HG02973 (cell line): ENCODE measurements at regions not wholly inside any gene's neighbourhood (a gene's known extent, or its start where the extent isn't known, plus 50 kb on each side); places are given as distances from the start of the nearest gene placed in this dataset.
"Not testable (repeated sequence)": the region's sequence is repeated elsewhere in the genome, so short reads cannot be mapped to it uniquely, and the experiment has no call there.

Experiments
- ATAC-seq: cut with Tn5 transposase; IDR thresholded peaks from one replicate; pipeline ENCODE4 v1.9.1; 2021; ENCODE audit warnings: moderate library complexity; ENCODE audit not compliant: unreplicated experiment

DNA sequence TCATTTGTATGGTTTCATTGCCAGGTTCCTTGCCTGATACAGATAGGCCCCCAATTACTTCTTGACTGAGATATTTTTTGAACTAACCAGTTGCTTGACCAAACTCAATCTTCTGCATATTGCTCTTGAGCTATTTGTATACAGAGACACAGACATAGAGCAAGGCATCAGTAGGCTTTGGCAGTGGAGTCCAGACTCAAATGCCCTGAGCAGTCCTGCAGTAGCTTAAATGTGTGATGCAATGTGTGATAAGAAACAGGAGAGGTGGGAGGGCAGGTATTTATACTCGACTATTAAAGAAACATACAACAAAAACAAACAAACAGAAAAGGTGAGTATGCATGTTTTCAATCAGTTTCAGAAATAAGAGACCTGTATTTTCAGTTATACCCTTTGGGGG lies 197.9 kb upstream of the DAB1 start:
- ATAC-seq, result no peak

DNA sequence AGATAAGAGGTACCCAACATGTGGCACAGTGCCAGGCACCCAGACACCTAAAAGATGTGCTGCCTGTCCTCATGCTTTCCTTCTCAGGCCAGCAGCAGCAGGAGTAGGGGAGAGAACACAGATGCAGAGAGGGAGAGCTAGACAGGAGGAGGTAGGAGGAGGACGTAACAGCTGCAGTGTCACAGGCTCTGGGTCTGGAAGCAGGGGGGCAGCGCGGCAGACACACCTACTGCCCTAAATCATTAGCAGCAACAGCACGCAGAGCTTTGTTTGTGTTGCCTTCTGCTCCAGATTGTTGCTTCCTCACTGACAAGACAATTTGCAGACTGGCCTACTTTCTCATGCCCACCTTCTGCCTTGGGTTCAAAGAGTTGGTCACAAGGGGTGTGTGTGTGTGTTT lies 196.7 kb upstream of the DAB1 start:
- ATAC-seq, result no peak

DNA sequence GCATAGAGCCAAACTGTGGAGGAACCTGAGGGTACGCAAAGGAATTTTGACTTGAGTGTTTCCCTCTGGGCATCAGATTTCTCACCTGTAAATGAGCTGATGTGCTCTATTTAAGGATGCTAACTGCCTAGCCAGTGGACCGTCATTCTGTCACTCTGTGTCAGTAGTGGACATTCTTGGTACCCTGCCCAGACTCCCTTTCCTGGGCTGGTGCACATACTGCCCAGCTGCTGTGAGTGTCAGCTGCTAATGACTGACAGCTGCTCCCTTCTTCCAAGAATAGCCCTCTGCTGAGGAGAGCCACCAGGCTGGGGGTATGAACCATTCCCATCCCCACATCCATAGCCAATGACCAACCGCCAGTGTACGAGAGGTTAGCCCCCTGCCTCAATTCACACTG lies 193.1 kb upstream of the DAB1 start:
- ATAC-seq, result no peak

DNA sequence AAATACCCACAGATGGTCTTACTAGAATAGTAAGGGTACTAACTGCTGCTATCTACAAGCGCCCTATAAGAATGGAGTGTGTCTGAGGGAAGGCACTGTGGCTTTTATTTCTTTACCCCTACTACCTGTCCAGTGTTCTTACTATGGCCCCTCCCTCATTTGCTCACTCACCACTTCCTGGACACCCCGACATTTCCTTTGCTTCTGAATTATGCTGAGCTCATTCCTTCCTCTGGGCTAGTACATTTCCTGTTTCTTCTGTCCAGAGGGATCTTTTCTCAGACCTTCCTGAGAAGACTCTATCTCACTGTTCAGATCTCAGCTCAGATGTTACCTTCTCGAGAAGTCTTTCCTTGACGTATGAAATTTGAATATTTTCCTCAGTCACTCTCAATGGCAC lies 192.1 kb upstream of the DAB1 start:
- ATAC-seq, result no peak

DNA sequence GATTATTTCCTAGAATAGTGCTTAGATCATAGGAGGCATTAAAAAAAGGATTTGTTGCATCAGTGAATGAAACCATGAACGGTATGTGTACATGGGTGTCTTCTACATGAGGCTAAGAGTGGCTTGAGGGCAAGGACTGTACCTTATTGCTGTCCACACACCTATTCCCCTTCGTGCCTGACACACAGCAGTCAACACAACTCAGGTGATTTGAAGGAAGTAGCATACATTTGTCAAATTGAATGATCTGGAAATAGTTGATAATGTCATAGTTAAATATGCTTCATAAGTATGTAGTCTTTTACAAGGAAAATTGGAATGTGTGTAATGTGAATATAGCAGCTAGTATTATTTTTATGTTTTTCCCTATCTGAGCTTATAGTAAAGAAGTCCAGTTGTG lies 189.0 kb upstream of the DAB1 start:
- no peak for ATAC-seq

DNA sequence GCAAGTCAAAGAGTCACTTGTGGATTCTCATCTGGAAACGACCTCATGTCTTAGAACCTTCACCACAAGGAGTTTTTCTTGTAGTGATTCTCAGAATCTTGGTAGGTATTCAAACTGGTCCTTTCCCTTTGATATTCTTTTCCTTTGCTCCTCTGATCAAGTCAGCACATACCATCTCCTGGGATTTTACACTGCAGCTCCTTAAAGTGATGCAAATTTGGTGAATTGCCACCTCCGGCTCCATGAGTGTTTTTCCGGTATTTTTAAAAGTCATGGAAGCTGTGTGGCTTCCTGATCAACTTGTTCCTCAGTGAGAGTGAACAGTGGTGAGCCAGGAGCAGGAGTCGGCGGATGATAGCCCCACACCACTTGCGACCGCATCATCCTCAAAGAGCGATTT lies 182.1 kb upstream of the DAB1 start:
- no peak for ATAC-seq

DNA sequence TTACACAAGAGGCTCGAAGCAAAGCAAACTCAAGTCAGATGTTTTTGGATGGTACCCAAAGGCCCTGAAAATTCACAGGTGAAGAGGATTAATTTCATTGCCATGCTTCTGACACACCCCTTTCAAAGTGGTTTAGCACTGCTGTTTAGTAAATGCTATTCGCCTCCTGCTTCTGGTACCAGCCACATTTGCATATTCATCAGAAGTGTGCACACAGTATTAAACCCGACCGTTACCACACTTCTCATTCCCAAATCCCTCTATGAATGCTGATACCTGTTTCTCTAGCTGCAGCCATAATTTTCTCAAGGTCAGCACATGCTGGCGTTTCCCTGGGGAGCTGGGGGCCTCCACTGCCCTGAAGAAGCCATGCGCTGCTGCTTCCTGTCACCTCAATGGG lies 179.8 kb upstream of the DAB1 start:
- no peak for ATAC-seq

DNA sequence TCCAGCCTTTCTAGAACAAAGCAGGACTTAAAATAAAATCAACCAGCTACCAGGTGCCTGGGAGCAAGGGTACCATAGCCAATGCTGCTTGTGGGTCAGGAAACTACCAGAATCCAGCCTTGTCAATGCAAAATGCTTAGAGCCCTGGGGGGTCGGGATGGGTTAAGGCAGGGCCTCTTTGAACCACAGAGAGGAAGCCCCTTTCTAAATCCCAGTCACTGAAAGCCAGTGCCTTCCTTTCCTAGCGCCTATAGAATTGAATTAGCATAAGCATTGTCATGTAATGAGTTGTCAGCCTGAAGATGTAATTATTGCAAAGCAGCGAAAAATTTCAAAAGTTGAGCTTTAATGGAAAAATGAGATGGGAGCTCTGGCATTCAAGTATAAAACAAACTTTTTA lies 176.6 kb upstream of the DAB1 start:
- ATAC-seq, result no peak

DNA sequence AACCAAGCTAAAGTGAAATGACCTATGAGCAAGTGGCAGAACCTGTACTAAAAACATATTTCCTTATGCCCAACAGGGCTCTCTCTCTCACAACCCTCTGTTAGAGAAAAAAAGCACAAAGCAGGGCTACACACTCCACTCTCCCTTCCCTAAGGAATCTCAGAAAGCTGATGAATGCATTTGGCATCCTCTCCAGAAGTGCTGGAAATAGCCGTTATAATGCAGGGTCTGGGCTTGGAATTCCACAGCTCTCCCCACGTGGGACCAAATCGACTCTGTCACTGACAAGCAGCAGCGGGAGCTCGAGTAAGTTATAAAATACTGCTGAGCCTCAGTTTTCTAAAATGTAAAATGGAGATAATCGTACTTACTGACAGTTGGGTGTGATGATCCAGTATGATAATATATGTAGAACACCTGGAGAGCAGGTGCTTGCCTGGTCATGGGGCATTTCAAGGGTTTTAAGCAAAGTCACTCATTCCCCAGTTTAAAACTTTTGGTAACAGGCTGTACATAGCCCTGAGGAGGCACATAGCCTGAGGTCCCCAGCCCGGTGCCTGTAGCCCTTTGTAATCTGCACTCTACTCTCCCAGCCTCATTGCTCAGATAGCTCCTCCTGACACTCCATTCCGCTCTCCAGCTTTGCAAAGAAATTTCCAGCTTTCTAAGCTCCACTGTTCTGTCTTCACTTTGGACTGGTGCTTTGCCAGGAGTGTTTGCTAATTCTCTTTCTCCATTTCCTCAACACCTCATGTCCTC lies 175.6 kb upstream of the DAB1 start:
- no peak for ATAC-seq

DNA sequence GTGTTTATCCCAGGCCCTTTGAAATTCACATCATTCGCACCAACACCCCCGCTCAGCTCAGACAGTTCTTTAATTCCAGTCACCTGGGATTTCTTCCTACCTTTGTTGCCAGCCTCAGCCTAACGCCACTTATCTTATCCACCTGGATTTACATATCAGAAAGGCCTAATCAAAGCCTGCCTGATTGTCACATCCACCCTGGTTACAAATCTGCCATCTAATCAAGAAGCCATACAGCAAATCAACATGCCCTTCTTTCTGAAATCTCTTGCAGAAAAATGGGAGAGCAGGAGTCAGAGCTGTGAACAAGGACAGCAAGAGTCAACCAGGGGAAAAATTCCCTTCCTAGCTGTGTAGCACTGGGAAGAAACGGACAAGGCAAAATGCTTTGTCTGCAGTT lies 173.2 kb upstream of the DAB1 start:
- no peak for ATAC-seq

DNA sequence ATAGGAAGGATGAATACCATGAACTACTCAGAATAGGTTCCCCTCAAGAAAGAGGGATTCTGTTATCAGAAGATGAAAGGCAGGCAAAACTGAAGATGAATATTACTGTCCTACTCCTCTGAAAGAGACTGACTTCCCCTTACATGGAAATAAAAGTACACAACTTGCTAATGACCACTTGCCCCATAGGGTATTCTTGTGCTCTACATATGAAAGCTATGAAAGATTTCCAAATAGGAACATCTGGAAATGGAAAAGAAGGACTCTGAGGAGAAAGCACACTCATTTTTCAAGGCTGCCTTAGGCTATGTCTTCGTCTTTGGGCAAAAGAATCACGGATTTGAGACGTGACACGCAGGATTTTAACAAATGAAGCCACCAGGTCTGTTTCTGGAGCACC lies 170.1 kb upstream of the DAB1 start:
- ATAC-seq, result no peak

DNA sequence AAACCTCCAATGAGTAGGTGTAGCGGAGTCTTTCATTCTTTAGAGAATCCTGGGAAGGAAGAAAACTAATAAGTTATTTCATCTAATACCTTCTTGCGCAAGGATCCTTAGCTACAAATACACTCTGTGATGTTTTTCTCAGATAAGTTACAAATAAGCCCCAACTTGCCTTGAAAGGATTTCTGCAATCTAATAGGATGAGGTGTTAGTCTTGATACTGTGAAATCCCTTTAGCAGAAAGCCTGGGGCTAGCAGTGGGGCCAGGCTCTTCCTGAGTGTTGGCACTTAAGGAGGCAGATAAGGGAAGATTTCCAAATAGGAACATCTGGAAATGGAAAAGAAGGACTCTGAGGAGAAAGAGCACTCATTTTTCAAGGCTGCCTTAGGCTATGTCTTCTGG lies 168.0 kb upstream of the DAB1 start:
- no peak for ATAC-seq

DNA sequence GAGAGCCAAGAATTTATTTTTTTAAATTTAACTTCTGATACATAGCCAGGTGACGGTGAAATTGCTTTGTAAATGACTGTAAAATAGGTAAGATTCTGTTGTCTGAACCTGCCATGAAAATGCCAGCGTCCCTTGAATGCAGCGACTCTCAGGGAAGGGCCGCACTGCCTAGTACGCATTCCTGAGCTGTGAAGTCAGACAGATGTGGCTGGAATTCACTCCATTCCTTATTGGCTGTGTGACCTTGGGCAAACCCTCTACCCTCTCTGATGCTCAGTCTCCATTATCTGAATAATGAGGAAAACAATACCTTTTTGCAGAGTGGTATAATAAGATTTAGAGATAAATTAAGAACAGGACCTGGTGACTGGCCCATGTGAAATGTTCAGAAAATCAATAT lies 167.1 kb upstream of the DAB1 start:
- no peak for ATAC-seq

DNA sequence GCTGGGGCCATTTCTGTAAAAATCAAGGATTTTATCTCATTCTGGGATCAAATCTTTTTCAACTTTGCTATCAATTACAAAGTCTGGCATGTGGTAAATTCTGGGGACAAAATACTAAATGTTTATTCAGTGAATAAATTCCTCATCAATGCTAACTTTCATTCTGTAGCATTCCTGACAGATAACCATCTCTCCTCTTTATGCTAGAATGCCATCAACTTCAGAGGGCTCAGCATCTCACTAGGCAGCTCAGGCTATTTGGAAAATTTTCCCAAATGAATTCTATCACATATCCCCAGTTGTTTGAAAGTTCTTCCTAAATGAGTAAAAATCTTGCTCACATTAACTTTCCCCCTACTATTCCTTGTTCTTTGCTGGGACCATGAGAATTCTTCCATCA lies 163.0 kb upstream of the DAB1 start:
- no peak for ATAC-seq

DNA sequence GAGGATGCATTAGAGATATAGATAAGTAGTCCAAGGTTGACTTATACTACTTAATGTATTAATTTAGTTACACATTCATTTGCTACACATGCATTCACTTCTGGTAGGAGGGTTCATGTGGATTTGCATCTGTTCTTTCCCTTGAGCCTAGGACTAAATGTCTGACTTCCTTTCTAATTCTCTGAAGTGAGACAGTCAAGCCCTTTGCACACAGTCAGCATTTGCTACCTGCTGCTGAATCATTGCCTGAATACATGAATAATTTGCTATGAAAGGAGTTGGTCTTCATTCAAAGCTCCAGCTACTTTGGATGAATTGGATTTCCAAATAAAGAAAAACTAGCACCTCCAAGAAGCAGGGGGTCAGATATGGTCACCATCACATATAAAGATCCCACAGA lies 154.8 kb upstream of the DAB1 start:
- no peak for ATAC-seq

DNA sequence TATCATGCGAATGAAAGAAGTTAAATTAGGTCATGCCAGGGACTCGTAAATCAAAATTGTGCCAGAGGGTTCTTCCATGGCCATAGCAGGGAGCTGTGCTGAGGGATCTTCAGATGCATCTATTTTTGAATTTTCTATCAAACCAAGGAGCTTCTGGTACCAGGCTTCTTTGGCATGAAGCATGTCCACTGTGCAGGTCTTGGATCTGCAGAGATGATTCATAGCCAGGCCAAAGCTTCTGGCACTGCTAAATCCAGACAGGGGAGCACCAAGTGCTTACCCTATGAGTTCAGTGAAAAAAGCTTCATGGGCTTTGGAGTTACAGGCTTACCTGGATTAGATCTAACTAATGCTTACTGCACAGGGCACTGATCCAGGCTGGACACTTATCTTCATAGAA lies 154.2 kb upstream of the DAB1 start:
- no peak for ATAC-seq

DNA sequence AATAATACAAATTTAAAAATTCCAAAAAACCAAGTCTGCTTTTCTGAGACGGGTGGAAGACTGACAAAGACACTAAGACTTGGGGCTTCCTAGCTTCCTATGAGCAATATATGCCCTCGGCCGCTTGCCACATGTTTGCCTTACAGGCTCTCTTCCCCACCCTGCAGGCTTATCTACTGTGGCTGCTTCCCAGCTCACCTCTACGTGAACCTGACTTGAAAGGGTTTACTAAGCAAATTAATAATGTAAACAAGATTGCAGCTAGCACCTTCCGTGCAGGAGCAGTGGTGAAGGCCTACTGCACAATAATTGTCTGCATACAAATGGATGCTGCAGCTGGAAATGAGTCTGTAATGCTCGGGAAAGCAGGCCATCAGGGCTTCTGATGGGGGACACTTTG lies 152.9 kb upstream of the DAB1 start:
- ATAC-seq, result no peak

DNA sequence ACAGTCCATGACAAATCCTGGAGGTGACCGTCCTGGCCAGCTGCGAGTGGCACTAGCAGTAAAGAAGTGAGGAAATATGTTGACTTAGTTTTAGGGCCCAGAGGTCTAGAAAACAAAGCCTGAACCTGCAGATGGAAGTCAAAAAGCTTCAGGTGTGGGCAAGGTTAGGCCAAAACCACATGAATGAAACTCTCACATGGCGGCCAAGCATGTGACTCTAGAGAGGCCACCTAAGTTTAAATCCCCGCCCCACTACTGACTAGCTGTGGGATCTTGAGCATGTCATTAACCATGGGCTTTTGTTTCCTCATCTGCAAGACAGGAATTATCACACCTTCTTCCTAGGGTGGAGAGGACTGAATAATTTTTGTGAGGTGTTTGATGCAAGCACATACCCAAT lies 148.2 kb upstream of the DAB1 start:
- no peak for ATAC-seq

DNA sequence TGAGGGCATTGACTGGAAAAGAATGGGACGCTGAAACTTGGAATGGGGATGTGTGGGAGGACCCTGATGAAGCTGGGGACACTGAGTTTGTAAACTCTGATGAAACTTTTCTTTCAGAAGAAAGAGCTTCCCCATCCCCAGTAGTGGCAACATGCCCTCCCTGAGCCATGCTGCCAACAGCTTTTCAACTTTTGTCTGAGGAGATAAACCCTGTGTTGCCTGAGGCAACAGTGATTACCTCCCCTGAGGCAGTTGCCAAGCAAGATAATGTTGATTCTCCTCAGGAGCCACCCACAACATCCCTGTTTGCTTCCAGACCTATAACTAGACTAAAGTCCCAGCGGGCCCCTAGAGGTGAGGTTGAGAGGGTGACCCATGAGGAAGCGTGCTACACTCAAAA lies 134.2 kb upstream of the DAB1 start:
- ATAC-seq, result not testable (repeated sequence)

DNA sequence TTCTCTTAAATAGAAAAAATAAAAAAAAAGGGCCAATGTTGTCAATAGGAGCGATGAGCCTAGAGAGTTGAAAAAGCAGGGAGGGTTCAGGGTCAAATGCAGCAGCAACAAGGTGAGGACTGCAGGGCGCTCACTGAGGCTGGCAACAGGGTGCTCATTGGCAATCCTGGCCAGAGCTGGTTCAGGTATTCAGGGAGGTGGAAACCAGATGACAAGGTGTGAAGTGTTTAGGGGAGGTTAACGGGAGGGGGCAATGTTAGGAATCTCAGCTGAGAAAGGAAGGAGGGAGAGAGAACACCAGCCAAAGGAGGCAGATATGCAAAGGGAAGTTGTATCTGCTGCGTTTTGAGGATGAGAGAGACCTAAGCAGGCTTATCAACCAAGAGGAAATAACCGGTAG lies 129.8 kb upstream of the DAB1 start:
- no peak for ATAC-seq

DNA sequence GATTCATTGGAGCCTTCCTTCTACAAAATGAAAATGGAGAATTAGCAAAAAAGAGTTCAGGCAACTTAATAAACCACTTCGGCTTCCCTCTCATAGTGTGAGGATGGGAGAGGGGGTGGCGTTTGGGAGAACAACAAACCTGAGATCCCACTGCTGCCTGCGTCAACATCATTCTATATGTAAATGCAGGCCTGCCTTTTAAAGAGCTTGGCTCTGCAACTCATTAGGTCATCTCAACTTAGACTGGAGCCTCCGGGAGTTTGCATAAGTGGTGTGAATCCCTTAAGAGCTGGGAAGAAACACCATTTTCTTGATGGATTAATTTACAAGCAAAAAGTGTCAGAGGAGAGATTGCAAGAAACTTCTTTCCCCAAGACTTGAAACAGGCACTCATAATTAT lies 127.6 kb upstream of the DAB1 start:
- ATAC-seq, result no peak

DNA sequence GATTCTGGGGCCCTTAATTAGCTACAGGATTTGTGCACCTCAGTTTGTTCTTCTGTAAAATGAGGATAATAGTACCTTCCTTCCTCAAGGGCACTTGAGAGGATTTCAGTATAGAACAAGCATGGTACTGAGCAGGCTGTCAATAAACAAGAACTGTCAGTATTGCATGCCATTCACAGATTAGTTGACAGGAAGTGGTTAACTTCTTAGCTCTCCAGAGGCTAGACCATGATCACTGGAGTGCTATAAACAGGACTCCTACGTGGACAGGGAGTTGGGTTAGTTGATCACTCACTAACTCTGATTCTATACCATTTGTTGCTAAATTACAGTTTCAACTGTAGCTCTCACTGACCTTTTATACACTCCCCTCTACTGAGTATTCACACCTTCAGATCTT lies 126.2 kb upstream of the DAB1 start:
- no peak for ATAC-seq

DNA sequence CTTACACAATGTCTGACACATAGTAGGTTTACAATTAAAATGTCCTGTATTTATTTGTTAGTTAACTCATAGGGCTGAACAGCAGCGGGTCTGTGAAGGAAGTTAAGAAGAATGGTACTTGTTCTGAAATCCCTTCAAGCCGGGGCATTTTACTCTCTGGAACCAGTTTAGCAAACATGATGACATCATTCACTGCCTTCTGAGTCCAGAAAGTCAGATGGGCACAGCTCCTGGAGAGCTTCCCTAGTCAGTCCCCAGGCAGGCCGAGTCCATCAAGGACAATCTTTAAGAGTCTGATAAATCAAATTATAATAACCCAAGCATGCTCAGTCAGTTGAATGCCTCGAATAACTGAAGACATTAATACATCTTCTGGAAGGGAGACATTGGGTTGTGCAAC lies 125.4 kb upstream of the DAB1 start:
- no peak for ATAC-seq
